Uterus (tissue), 3 donors: ENCODE measurements at regions not wholly inside any gene's neighbourhood (a gene's known extent, or its start where the extent isn't known, plus 50 kb on each side); places are given as distances from the start of the nearest gene placed in this dataset.

Experiments
- DNase-seq, 2 donors: peaks; one replicate each; pipeline ENCODE4 v3.0.0-alpha.2; 2019 to 2020
- H3K27ac ChIP-seq, 2 donors: fragments of 200-600 bp; sonication (generic); 1 replicate in 1 of 2; 2 replicates in 1 of 2; pipeline ENCODE4 v1.5.1; 2016 to 2018
- H3K27me3 ChIP-seq, 2 donors: fragments of 200-600 bp; sonication (generic); one replicate each; pipeline ENCODE4 v1.5.1; 2018 to 2019; ENCODE audit warnings: control low read depth in 1 of 2
- H3K36me3 ChIP-seq, 2 donors: fragments of 200-600 bp; sonication (generic); one replicate each; pipeline ENCODE4 v1.5.1; 2019; ENCODE audit warnings: control low read depth in 1 of 2
- H3K4me1 ChIP-seq, 2 donors: fragments of 200-600 bp; sonication (generic); one replicate each; pipeline ENCODE4 v1.5.1; 2018 to 2019; ENCODE audit warnings: control low read depth in 1 of 2
- H3K4me3 ChIP-seq, 2 donors: fragments of 200-600 bp; sonication (generic); 1 replicate in 1 of 2; 2 replicates in 1 of 2; pipeline ENCODE4 v1.5.1; 2018 to 2019; ENCODE audit warnings: mild to moderate bottlenecking in 1 of 2
- H3K9me3 ChIP-seq, 2 donors: fragments of 200-600 bp; sonication (generic); one replicate each; pipeline ENCODE4 v1.5.1; 2019; ENCODE audit warnings: control low read depth in 1 of 2
- POLR2A ChIP-seq, 2 donors: fragments of 450-650 bp; IDR thresholded peaks; one replicate each; pipeline ENCODE4 v1.6.1; 2016; ENCODE audit warnings: antibody characterized with exemption in 2 of 2, mild to moderate bottlenecking in 1 of 2, moderate library complexity in 1 of 2
- intact Hi-C: fragments of 100-400 bp; cut with DNase I; formaldehyde crosslinking; loops from one replicate; pipeline ENCODE4 v1.15.1; 2023; ENCODE audit warnings: low total_unique reads
- TF ChIP-seq, protein P1 (sequence below), 4 experiments: fragments of 200-600 bp in 2 of 4; fragments of 450-650 bp in 2 of 4; sonication (generic) in 2 of 4; IDR thresholded peaks; one replicate each; pipeline ENCODE4 v1.5.1; 2016 to 2019; ENCODE audit warnings: antibody characterized with exemption in 4 of 4, mild to moderate bottlenecking in 2 of 4, moderate library complexity in 1 of 4
- donor health status: DM: yes; HTN: yes; CAD: no.

DNA sequence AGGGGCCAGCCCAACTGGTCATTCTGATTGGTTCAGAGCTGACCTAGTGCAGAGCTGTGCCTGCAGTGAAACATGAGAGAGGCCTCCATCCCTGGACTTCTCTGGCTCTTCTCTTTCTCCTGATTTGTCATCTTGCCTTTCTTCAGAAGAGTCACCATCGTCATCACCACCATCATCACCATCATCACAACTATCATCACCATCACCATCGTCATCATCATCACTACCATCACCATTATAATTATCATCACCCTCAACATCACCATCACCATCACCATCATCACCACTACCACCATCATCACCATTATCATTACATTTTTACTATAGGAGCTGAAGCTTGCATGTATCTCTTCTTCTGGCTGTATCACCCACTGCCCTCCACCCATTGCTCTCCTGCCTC, 94.5 kb upstream of the FAM20A start:
- DNase-seq = no peak
- no peak overlapping the region for H3K4me3 ChIP-seq
- H3K27ac ChIP-seq = no peak overlapping the region
- H3K4me1 ChIP-seq = no peaks in the 10 kb centered on the region
- TF ChIP-seq, protein P1, sequence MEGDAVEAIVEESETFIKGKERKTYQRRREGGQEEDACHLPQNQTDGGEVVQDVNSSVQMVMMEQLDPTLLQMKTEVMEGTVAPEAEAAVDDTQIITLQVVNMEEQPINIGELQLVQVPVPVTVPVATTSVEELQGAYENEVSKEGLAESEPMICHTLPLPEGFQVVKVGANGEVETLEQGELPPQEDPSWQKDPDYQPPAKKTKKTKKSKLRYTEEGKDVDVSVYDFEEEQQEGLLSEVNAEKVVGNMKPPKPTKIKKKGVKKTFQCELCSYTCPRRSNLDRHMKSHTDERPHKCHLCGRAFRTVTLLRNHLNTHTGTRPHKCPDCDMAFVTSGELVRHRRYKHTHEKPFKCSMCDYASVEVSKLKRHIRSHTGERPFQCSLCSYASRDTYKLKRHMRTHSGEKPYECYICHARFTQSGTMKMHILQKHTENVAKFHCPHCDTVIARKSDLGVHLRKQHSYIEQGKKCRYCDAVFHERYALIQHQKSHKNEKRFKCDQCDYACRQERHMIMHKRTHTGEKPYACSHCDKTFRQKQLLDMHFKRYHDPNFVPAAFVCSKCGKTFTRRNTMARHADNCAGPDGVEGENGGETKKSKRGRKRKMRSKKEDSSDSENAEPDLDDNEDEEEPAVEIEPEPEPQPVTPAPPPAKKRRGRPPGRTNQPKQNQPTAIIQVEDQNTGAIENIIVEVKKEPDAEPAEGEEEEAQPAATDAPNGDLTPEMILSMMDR (IDR thresholded peaks at IDR 0.05) = no peak
- TF ChIP-seq POLR2A (IDR thresholded peaks at IDR 0.05) = no peak
- H3K9me3 ChIP-seq = no peaks in the 10 kb centered on the region
- intact Hi-C loops = no loop called here
- no peaks in the 10 kb centered on the region for H3K36me3 ChIP-seq
- no peaks in the 10 kb centered on the region for H3K27me3 ChIP-seq

- H3K4me1 ChIP-seq = no peaks in the 10 kb centered on the region
- TF ChIP-seq, protein P1 (IDR thresholded peaks at IDR 0.05) = no peak
- TF ChIP-seq POLR2A (IDR thresholded peaks at IDR 0.05) = no peak
- H3K36me3 ChIP-seq = no peaks in the 10 kb centered on the region
- no peaks in the 10 kb centered on the region for H3K27me3 ChIP-seq
- no peak for DNase-seq
- H3K9me3 ChIP-seq = no peaks in the 10 kb centered on the region
- H3K27ac ChIP-seq = no peak overlapping the region
- H3K4me3 ChIP-seq = no peak overlapping the region
- intact Hi-C loops = no loop called here
Observed at GRCh38 chr17:68694791-68695485, 93.8 kb upstream of the FAM20A start.

DNA sequence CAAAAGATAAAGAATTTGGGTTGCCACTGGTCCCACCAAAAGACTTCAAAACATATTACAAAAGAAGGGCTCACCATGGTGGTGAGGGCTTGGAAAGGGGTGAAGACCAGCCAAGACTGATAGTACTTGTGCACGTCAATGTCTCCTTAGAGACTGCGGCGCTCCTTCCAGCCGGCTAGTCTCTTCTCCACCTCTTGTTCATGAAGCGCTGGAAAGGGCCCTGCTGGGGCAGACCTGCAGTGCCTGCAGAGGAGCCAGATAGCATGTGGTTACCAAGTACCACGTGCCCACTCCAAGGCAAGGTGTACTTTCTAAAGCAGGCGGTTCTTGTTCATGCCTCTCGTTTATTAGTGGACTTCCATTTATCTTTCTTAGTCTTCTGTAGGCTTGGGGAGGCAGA, 92.7 kb upstream of the FAM20A start:
- DNase-seq = no peak
- Histone ChIP-seq H3K4me3 (no peak overlapping the region), H3K9me3 (no peaks in the 10 kb centered on the region), H3K27ac (no peak overlapping the region), H3K4me1 (no peaks in the 10 kb centered on the region), H3K36me3 (no peaks in the 10 kb centered on the region), H3K27me3 (no peaks in the 10 kb centered on the region)
- TF ChIP-seq POLR2A (IDR thresholded peaks at IDR 0.05) = no peak
- TF ChIP-seq, protein P1 (IDR thresholded peaks at IDR 0.05) = no peak
- intact Hi-C loops = no loop called here

DNA sequence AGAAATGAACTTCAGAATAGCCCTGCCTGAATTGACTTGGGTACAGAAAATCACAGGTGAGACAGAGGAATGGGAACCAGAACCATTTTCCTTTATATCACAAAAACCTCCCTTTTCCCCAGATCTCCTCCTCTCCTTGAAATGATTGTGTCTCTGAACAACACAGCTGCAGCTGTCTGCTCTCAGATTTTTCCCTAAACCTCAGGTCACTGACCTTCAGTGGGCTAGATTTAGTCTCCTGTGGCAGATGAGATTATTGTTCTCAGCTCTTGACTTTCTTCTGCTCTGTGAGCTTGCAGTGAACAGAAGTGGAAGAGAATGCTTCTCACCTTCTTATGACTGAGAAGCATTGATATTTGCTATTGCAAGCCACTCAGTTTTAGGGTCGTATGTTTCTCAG, 92.3 kb upstream of the FAM20A start:
- no peak for DNase-seq
- intact Hi-C loops = no loop called here
- no peaks in the 10 kb centered on the region for H3K36me3 ChIP-seq
- H3K4me1 ChIP-seq = no peaks in the 10 kb centered on the region
- H3K27me3 ChIP-seq = no peaks in the 10 kb centered on the region
- TF ChIP-seq, protein P1 (IDR thresholded peaks at IDR 0.05) = no peak
- TF ChIP-seq POLR2A (IDR thresholded peaks at IDR 0.05) = no peak
- H3K4me3 ChIP-seq = no peak overlapping the region
- no peaks in the 10 kb centered on the region for H3K9me3 ChIP-seq
- no peak overlapping the region for H3K27ac ChIP-seq

DNA sequence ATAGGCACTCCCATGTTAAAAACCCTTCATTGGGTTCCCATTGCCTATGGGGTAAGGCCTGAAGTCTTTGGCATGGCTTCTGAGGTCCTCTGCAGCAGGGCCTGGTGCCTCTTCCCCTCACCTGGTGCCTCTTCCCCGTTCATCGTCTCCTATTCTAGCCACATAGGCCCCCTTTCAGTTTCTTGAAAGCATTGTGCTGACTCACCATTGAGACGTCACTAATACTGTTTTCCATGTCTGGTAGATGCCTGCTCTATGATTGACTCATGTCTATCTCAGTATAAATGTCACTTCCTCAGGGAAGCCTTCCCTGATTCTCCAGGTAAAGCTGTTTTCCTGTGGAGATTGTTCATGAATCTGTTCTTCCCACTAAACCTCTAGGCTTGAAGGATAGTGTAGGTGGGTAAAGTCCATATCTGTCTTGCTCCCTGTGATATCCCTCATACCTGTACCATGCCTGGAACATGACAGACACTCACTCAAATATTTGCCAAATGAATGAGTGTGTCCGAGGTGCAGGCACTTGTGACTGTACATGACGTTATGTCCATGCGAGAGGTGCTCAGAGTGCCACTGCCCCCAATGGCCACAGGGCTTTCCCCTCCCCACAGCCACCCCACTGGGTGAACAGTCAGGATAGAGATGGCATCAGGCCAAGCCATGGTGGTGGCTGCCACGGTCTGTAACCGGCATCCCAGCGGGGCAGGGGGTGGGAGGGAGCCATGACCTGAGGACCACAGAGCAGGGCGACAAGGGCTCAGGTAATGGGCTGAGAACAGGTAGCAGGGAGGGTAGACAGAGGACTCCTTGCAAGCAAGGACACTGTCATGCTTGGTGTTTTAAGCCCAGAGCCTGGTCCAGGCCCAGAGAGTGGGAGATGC, 85.2 kb upstream of the FAM20A start:
- Histone ChIP-seq H3K27ac (peak overlapping the region; percentile 41 to 57), H3K4me1 (no peaks in the 10 kb centered on the region), H3K4me3 (no peak overlapping the region), H3K27me3 (no peaks in the 10 kb centered on the region), H3K9me3 (no peaks in the 10 kb centered on the region), H3K36me3 (no peaks in the 10 kb centered on the region)
- DNase-seq = no peak
- intact Hi-C loops = no loop called here
- TF ChIP-seq, protein P1 (IDR thresholded peaks at IDR 0.05) = no peak
- no peak for TF ChIP-seq POLR2A (IDR thresholded peaks at IDR 0.05)
